Lung (tissue), 11 donors: ENCODE measurements at regions not wholly inside any gene's neighbourhood (a gene's known extent, or its start where the extent isn't known, plus 50 kb on each side); places are given as distances from the start of the nearest gene placed in this dataset.

Experiments used
- ATAC-seq: fragments of 200-7000 bp; cut with Tn5 transposase; one replicate; pipeline ENCODE4 v1.9.1; 2020; ENCODE audit warnings: moderate number of reproducible peaks; ENCODE audit not compliant: insufficient read depth, low FRiP score
- DNase-seq, 3 donors: peaks; one replicate each; pipeline ENCODE4 v3.0.0-alpha.2; 2013 to 2017
- H3K27ac ChIP-seq, 2 donors: one replicate each; pipeline ENCODE4 v1.5.1; 2013; ENCODE audit warnings: mild to moderate bottlenecking in 2 of 2, moderate library complexity in 2 of 2, control low read depth in 1 of 2, inconsistent platforms in 1 of 2, low read depth in 1 of 2, low read length in 1 of 2
- H3K27me3 ChIP-seq, 3 donors: one replicate each; pipeline ENCODE4 v1.5.1; 2013; ENCODE audit warnings: low read length in 2 of 3; ENCODE audit not compliant: control insufficient read depth in 3 of 3, insufficient read depth in 3 of 3
- H3K36me3 ChIP-seq, 4 donors: one replicate each; pipeline ENCODE4 v1.5.1; 2013; ENCODE audit warnings: low read length in 4 of 4, mild to moderate bottlenecking in 1 of 4, moderate library complexity in 1 of 4; ENCODE audit not compliant: control insufficient read depth in 4 of 4, insufficient read depth in 4 of 4
- H3K4me1 ChIP-seq, 5 donors: one replicate each; pipeline ENCODE4 v1.5.1; 2013; ENCODE audit warnings: low read length in 5 of 5, mild to moderate bottlenecking in 2 of 5, moderate library complexity in 1 of 5; ENCODE audit not compliant: control insufficient read depth in 5 of 5, insufficient read depth in 5 of 5
- H3K4me3 ChIP-seq: one replicate; pipeline ENCODE4 v1.5.1; 2013; ENCODE audit warnings: mild to moderate bottlenecking, control low read depth, moderate library complexity
- H3K9ac ChIP-seq, 2 donors: one replicate each; pipeline ENCODE4 v1.5.1; 2013; ENCODE audit warnings: low read length in 2 of 2, control low read depth in 1 of 2; ENCODE audit not compliant: insufficient read depth in 1 of 2
- H3K9me3 ChIP-seq, 4 donors: one replicate each; pipeline ENCODE4 v1.5.1; 2013; ENCODE audit warnings: low read length in 3 of 4, mild to moderate bottlenecking in 1 of 4, moderate library complexity in 1 of 4; ENCODE audit not compliant: control insufficient read depth in 4 of 4, insufficient read depth in 3 of 4
- WGBS, 2 donors: extraction: QIAGEN DNeasy Blood & Tissue Kit; methylation state at CpG; one replicate each; pipeline ENCODE4 v1.1.7; 2013; 5-methylcytosine and 5-hydroxymethylcytosine counted together
- TF ChIP-seq, protein P1 (sequence below): IDR thresholded peaks from 2 replicates; pipeline ENCODE4 v1.5.1; 2012; ENCODE audit warnings: mild to moderate bottlenecking; ENCODE audit errors: control extremely low read depth, extremely low read depth
- donor health status: control.
- donor health status: control.
- donor health status: Bipolar disorder and iron deficiency.
- donor health status: healthy.
- donor health status: DM: yes; HTN: yes; CAD: no.

DNA sequence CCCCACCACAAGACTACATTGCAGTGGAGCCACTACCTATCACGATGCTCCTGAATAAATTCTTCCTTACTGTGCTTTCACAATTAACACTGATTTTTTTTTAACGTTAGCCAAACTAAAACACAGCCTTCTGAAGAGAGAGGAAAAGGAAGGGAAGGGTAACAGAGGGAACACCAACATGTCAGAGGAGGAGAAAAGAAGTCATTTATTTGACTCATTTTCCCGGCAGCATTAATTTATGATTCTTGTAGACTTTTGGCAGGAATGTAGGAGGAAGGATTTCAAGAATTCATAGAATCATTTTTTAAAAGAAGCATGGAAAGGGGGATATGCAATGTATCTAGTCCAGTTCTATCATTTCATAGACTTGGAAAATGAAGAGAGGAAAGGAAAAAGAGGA is 74.3 kb upstream of the IQCM start:
- Histone ChIP-seq H3K9ac (no peak overlapping the region), H3K9me3 (no peaks in the 10 kb centered on the region), H3K4me3 (no peak overlapping the region), H3K36me3 (no peaks in the 10 kb centered on the region), H3K27ac (no peak overlapping the region), H3K4me1 (no peaks in the 10 kb centered on the region), H3K27me3 (no peaks in the 10 kb centered on the region)
- 78 to 79% methylated on average over 3 of the region's 3 CpGs for WGBS, 2 donors
- TF ChIP-seq, protein P1, sequence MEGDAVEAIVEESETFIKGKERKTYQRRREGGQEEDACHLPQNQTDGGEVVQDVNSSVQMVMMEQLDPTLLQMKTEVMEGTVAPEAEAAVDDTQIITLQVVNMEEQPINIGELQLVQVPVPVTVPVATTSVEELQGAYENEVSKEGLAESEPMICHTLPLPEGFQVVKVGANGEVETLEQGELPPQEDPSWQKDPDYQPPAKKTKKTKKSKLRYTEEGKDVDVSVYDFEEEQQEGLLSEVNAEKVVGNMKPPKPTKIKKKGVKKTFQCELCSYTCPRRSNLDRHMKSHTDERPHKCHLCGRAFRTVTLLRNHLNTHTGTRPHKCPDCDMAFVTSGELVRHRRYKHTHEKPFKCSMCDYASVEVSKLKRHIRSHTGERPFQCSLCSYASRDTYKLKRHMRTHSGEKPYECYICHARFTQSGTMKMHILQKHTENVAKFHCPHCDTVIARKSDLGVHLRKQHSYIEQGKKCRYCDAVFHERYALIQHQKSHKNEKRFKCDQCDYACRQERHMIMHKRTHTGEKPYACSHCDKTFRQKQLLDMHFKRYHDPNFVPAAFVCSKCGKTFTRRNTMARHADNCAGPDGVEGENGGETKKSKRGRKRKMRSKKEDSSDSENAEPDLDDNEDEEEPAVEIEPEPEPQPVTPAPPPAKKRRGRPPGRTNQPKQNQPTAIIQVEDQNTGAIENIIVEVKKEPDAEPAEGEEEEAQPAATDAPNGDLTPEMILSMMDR: no peak
- no peak for ATAC-seq
- no peak for DNase-seq

DNA sequence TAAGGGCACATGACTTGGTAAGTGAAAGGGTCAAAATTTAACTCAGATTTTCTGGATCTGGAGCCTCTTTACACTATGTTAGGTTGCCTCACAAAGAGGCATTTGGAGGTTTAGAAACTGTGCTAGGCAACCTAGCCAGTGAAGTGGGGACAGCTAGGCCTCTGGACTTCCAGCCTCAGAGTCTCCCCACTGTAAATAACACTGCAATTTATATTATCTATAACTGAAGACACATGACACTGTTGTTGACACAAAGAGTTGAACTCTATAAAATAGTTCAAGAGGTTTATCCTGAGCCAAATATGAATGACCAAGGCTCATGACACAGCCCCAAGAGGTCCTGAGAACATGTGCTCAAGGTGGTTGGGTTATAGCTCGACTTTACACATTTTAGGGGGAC is 74.9 kb upstream of the IQCM start:
- no peak overlapping the region for H3K4me3 ChIP-seq
- TF ChIP-seq, protein P1: no peak
- WGBS, 2 donors: 61 to 65% methylated on average over 1 of the region's 1 CpG

DNA sequence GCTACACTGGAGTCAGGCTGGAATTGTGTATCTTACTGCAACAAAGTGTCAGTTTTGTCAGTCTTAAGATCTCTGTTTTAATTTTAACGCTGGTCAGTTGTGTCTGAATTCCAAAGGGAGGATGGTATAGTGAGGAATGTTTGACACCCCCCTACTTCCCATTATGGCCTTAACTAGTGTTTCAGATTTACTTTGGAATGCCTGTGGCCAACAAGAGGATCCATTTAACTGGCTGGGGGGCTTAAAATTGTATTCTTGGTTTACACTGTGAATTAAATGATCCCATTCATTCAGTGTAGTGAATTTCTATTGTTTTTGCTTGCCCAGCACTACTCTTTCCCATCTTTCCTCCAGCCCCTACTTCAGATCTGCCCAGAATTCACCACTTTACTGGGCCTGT is 75.8 kb upstream of the IQCM start:
- no peaks in the 10 kb centered on the region for H3K4me1 ChIP-seq
- ATAC-seq: no peak
- TF ChIP-seq, protein P1: no peak
- H3K4me3 ChIP-seq: no peak overlapping the region
- 70 to 88% methylated on average over 1 of the region's 1 CpG for WGBS, 2 donors
- H3K27me3 ChIP-seq: no peaks in the 10 kb centered on the region
- no peaks in the 10 kb centered on the region for H3K9me3 ChIP-seq
- no peak overlapping the region for H3K9ac ChIP-seq
- H3K36me3 ChIP-seq: no peaks in the 10 kb centered on the region
- no peak overlapping the region for H3K27ac ChIP-seq
- no peak for DNase-seq

More for the DNA sequence above, 74.9 kb upstream of the IQCM start:
- H3K4me1 ChIP-seq: no peaks in the 10 kb centered on the region
- no peak for DNase-seq
- no peak overlapping the region for H3K27ac ChIP-seq
- no peak for ATAC-seq
- H3K27me3 ChIP-seq: no peaks in the 10 kb centered on the region
- H3K36me3 ChIP-seq: no peaks in the 10 kb centered on the region
- H3K9me3 ChIP-seq: no peaks in the 10 kb centered on the region
- H3K9ac ChIP-seq: no peak overlapping the region

DNA sequence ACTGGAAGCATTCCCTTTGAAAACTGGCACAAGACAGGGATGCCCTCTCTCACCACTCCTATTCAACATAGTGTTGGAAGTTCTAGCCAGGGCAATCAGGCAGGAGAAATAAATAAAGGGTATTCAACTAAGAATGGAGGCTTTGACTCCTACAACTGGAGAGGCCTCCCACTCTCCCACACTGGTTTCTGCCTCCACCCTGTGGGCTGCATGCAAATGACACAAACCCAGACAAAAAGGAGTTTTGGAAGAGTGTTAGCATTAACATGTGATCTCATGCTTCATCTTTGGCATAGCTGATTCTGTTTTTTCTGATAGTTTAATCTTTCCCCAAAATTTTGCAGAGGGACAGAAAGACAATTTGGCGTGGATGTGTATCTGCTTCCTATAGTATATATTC is 80.8 kb upstream of the IQCM start:
- Histone ChIP-seq H3K9ac (no peak overlapping the region), H3K36me3 (no peaks in the 10 kb centered on the region), H3K4me1 (no peaks in the 10 kb centered on the region), H3K27ac (no peak overlapping the region), H3K4me3 (no peak overlapping the region), H3K27me3 (no peaks in the 10 kb centered on the region), H3K9me3 (no peaks in the 10 kb centered on the region)
- ATAC-seq (no peak), DNase-seq (peak; percentile 19 to 27 (median 26))
- TF ChIP-seq, protein P1: no peak
- 88 to 93% methylated on average over 1 of the region's 1 CpG for WGBS, 2 donors
